ENCODE measurements at regions not wholly inside any gene's neighbourhood (a gene's known extent, or its start where the extent isn't known, plus 50 kb on each side); places are given as distances from the start of the nearest gene placed in this dataset.

DNA sequence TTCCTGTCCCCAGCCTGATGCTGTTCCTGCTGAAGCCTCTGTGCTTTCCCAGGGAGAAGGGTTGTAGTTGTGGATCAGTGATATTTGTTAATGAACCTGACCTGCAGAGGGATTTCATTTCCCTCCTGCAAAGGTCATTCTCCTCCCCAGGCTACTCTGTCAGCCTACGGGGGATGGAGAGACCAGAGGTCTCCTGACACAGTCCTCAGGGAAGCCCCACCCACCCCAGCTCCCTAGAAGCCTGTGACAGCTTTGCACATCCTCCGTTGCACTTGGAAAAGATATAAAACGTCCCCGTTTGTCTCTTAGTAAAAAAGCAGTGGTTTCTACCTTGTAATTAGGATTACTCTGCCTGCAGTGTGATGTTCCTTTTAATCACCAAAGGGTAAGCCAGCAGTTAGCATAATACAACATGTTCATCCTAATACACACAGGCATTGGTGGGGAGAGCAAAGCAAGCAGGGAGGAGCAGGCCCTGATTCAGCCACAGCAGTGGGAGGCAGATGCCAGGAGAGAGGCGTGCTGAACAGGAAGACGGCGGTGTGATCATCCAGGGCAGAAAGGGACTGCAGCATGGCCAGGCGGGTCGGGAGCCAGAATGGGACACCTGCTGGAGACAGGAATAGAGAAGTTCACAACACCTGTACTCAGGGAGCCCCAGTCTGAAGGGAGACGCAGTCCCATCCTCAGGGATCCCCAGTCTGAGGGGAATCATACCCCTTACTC, 293.5 kb downstream of the LRFN2 start:
- H3K4me3 ChIP-seq = no peak overlapping the region
- ATAC-seq = no peak
- H3K36me3 ChIP-seq = no peaks in the 10 kb centered on the region
- H3K27me3 ChIP-seq = peaks cover 3% of the 10 kb centered on the region
- no peak for TF ChIP-seq EP300 (IDR thresholded peaks at IDR 0.05)
- TF ChIP-seq, protein P1, sequence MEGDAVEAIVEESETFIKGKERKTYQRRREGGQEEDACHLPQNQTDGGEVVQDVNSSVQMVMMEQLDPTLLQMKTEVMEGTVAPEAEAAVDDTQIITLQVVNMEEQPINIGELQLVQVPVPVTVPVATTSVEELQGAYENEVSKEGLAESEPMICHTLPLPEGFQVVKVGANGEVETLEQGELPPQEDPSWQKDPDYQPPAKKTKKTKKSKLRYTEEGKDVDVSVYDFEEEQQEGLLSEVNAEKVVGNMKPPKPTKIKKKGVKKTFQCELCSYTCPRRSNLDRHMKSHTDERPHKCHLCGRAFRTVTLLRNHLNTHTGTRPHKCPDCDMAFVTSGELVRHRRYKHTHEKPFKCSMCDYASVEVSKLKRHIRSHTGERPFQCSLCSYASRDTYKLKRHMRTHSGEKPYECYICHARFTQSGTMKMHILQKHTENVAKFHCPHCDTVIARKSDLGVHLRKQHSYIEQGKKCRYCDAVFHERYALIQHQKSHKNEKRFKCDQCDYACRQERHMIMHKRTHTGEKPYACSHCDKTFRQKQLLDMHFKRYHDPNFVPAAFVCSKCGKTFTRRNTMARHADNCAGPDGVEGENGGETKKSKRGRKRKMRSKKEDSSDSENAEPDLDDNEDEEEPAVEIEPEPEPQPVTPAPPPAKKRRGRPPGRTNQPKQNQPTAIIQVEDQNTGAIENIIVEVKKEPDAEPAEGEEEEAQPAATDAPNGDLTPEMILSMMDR (IDR thresholded peaks at IDR 0.05) = no peak
- no peak for TF ChIP-seq POLR2A (IDR thresholded peaks at IDR 0.05)
- no peak for TF ChIP-seq POLR2AphosphoS5 (IDR thresholded peaks at IDR 0.05)
- WGBS, 2 donors (ENCODE audit: low coverage in 1 of 2) = 38% methylated on average over 2 of the region's 10 CpGs; no CpG with 5 or more reads in 1 of the 2 donors
- no peaks in the 10 kb centered on the region for H3K4me1 ChIP-seq
- no peak overlapping the region for H3K27ac ChIP-seq
- peaks cover 0 to 12% (median 0%) of the 10 kb centered on the region in 3 donors for H3K9me3 ChIP-seq

DNA sequence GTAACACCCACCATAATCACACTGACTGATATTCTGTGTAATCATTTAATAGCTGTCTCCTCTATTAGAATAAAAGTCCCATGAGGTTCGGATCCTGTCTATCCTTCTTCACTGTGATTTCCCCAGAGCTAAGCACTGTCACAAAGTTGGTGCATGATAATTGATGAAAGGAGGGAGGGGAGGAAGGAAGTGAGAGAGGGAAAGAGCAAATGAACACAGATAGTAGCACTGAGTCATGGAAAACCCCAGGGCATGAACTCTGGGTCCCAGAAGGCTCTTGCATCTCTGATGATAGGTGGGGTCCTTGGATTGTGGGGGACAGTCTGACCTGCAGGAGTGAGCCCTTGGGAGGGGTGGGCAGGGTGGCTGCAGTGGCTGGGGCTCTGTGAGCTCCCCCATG, 294.1 kb downstream of the LRFN2 start:
- Histone ChIP-seq H3K36me3 (no peaks in the 10 kb centered on the region), H3K27me3 (peaks cover 3% of the 10 kb centered on the region), H3K9me3 (peaks cover 0 to 6% (median 0%) of the 10 kb centered on the region in 3 donors), H3K4me3 (no peak overlapping the region), H3K27ac (no peak overlapping the region), H3K4me1 (no peaks in the 10 kb centered on the region)
- 50 to 75% methylated on average over 1 of the region's 1 CpG for WGBS, 2 donors (ENCODE audit: low coverage in 1 of 2)
- no peak for ATAC-seq
- TF ChIP-seq EP300 (IDR thresholded peaks at IDR 0.05) (no peak), POLR2AphosphoS5 (IDR thresholded peaks at IDR 0.05) (no peak), POLR2A (IDR thresholded peaks at IDR 0.05) (no peak)
- TF ChIP-seq, protein P1 (IDR thresholded peaks at IDR 0.05) = no peak

DNA sequence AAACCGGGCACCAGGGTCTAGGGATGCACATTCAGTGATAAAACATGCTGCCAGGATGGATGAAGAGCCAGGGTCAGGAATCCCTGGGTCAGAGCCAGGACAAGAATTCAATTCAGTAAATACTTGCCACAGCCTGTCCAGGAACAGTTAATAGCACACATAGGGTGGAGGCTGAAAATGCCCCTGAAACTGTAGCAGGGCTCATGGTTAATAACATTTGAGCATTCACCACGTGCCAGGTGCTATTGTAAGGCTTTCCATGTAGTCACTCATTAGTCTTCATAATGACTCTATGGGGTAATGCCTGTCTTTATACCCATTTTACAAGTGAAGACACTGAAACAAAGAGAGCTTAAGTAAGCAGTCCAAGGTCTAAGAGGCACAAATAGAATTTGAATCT, 296.3 kb downstream of the LRFN2 start:
- TF ChIP-seq EP300 (IDR thresholded peaks at IDR 0.05) = no peak
- TF ChIP-seq, protein P1 (IDR thresholded peaks at IDR 0.05) = no peak
- no peak for TF ChIP-seq POLR2AphosphoS5 (IDR thresholded peaks at IDR 0.05)
- no peak for TF ChIP-seq POLR2A (IDR thresholded peaks at IDR 0.05)
- no peak overlapping the region for H3K27ac ChIP-seq
- H3K27me3 ChIP-seq = peaks cover 22% of the 10 kb centered on the region
- no peak for ATAC-seq
- 19% methylated on average over 2 of the region's 2 CpGs; no CpG with 5 or more reads in 1 of the 2 donors for WGBS, 2 donors (ENCODE audit: low coverage in 1 of 2)
- H3K9me3 ChIP-seq = no peaks in the 10 kb centered on the region
- no peaks in the 10 kb centered on the region for H3K36me3 ChIP-seq
- H3K4me3 ChIP-seq = no peak overlapping the region
- no peaks in the 10 kb centered on the region for H3K4me1 ChIP-seq

DNA sequence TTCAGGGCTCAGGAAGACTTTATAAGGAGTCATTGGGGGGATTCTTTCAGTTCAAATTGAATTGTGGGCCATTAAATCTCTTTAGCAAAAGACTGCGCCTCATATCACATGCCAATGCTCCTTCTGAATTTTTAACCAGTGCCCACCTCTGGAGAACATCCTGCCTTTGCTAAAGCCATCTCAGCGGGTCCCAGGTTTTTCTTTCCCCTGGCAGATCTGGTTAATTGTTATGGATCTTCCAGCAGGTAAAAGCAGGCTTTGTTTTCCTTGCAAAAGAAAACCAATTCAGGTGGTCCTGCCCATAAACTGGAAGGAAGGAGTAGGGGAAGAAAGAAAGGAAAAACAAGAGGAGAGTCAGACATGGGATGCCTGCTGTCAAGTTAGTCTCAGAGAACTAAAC, 298.2 kb downstream of the LRFN2 start:
- no peak for ATAC-seq
- Histone ChIP-seq H3K4me3 (no peak overlapping the region), H3K9me3 (no peaks in the 10 kb centered on the region), H3K4me1 (no peaks in the 10 kb centered on the region), H3K36me3 (no peaks in the 10 kb centered on the region), H3K27ac (no peak overlapping the region), H3K27me3 (peaks cover 38% of the 10 kb centered on the region)
- 77% methylated on average over 2 of the region's 2 CpGs; no CpG with 5 or more reads in 1 of the 2 donors for WGBS, 2 donors (ENCODE audit: low coverage in 1 of 2)
- no peak for TF ChIP-seq EP300 (IDR thresholded peaks at IDR 0.05)

DNA sequence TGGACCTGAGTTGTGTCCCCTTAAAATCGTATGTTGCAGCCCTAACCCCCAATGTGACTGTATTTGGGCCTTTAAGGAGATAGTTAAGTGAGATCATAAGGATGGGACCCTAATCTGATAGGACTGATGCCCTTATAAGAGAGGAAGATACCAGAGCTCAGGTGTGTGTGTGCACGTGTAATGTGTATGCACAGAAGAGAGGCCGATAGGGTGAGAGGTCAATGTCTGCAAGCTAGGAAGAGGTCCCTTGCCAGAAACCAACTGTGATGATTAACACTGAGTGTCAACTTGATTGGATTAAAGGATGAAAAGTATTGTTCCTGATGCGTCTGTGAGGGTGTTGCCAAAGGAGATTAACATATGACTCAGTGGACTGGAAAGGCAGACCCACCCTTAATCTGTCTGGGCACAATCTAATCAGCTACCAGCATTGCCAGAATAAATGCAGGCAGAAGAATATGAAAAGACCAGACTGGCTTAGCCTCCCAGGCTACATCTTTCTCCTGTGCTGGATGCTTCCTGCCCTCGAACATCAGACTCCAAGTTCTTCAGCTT, 299.8 kb downstream of the LRFN2 start:
- TF ChIP-seq, protein P1 (IDR thresholded peaks at IDR 0.05) = no peak
- TF ChIP-seq POLR2AphosphoS5 (IDR thresholded peaks at IDR 0.05) (no peak), EP300 (IDR thresholded peaks at IDR 0.05) (no peak)
- WGBS, 2 donors (ENCODE audit: low coverage in 1 of 2) = 53 to 83% methylated on average over 3 to 5 of the region's 5 CpGs
- peaks cover 40% of the 10 kb centered on the region for H3K27me3 ChIP-seq
- H3K4me1 ChIP-seq = no peaks in the 10 kb centered on the region
- H3K36me3 ChIP-seq = no peaks in the 10 kb centered on the region
- ATAC-seq = no peak
- H3K9me3 ChIP-seq = no peaks in the 10 kb centered on the region
- H3K27ac ChIP-seq = no peak overlapping the region
- H3K4me3 ChIP-seq = no peak overlapping the region

Measured in gastroesophageal sphincter (tissue), 4 donors.